WTC11 (cell line): ENCODE measurements at regions not wholly inside any gene's neighbourhood (a gene's known extent, or its start where the extent isn't known, plus 50 kb on each side); places are given as distances from the start of the nearest gene placed in this dataset.
A peak's percentile ranks its signal among the peaks of the same experiment; 100 is the strongest.
"Not testable (repeated sequence)": the region's sequence is repeated elsewhere in the genome, so short reads cannot be mapped to it uniquely, and the experiment has no call there.

Experiments used
- ATAC-seq: fragments of 200-7000 bp; cut with Tn5 transposase; 2 replicates; pipeline ENCODE4 v1.10.0; 2021; ENCODE audit warnings: mild to moderate bottlenecking, moderate library complexity
- CTCF ChIA-PET: fragments of 300-600 bp; sonication (Branson Sonifier 250); formaldehyde crosslinking; loops from one replicate; lab custom pipeline; 2021; ENCODE audit warnings: antibody characterized with exemption; lab: Charles Lee
- POLR2A ChIA-PET: fragments of 350-600 bp; sonication (Branson Sonifier 250); formaldehyde crosslinking; loops from one replicate; lab custom pipeline; 2021; ENCODE audit warnings: antibody characterized with exemption; lab: Charles Lee
- DNase-seq: peaks from one replicate; pipeline ENCODE4 v3.0.0; 2021; ENCODE audit warnings: low spot score
- H3K27ac Mint-ChIP-seq: 2 replicates; pipeline ENCODE4 v1.8.0; 2021; ENCODE audit warnings: mixed read lengths
- H3K27me3 Mint-ChIP-seq: 2 replicates; pipeline ENCODE4 v1.8.0; 2021; ENCODE audit warnings: low read depth, mild to moderate bottlenecking, moderate library complexity, mixed read lengths
- H3K36me3 Mint-ChIP-seq: 2 replicates; pipeline ENCODE4 v1.8.0; 2021; ENCODE audit warnings: mixed read lengths
- H3K4me1 Mint-ChIP-seq: 2 replicates; pipeline ENCODE4 v1.8.0; 2022; ENCODE audit warnings: mixed read lengths
- H3K4me3 Mint-ChIP-seq: 2 replicates; pipeline ENCODE4 v1.8.0; 2021; ENCODE audit warnings: mild to moderate bottlenecking, moderate library complexity, mixed read lengths
- H3K9me3 Mint-ChIP-seq: 2 replicates; pipeline ENCODE4 v1.8.0; 2021; ENCODE audit warnings: mixed read lengths
- ATF1 ChIP-seq: sonication (generic); formaldehyde crosslinking; IDR thresholded peaks from 2 replicates; pipeline ENCODE4 v1.8.1; 2023; ENCODE audit warnings: mild to moderate bottlenecking, moderate library complexity, missing genetic modification reagents
- MXD4 ChIP-seq: fragments of 250-450 bp; sonication (Bioruptor Pico); IDR thresholded peaks from 2 replicates; pipeline ENCODE4 v1.8.0; 2021; ENCODE audit warnings: mild to moderate bottlenecking, moderate library complexity, borderline replicate concordance
- ZNF263 ChIP-seq: sonication (generic); formaldehyde crosslinking; IDR thresholded peaks from 2 replicates; pipeline ENCODE4 v1.8.1; 2022; ENCODE audit warnings: low read depth, mild to moderate bottlenecking, moderate library complexity, missing genetic modification reagents
- TF ChIP-seq, protein P1 (sequence below): sonication (generic); formaldehyde crosslinking; IDR thresholded peaks from 2 replicates; pipeline ENCODE4 v1.8.1; 2023; ENCODE audit warnings: mild to moderate bottlenecking, missing genetic modification reagents, borderline replicate concordance
- TF ChIP-seq, protein P2 (sequence below): sonication (generic); formaldehyde crosslinking; IDR thresholded peaks from 2 replicates; pipeline ENCODE4 v1.8.1; 2023; ENCODE audit warnings: mild to moderate bottlenecking, missing genetic modification reagents, moderate library complexity
- TF ChIP-seq, protein P3 (sequence below): sonication (generic); formaldehyde crosslinking; IDR thresholded peaks from 2 replicates; pipeline ENCODE4 v1.8.1; 2022; ENCODE audit warnings: low read depth, mild to moderate bottlenecking, moderate library complexity, missing genetic modification reagents, borderline replicate concordance
- TF ChIP-seq, protein P4 (sequence below): sonication (generic); formaldehyde crosslinking; IDR thresholded peaks from 2 replicates; pipeline ENCODE4 v1.8.1; 2023; ENCODE audit warnings: mild to moderate bottlenecking, missing genetic modification reagents
- TF ChIP-seq, protein P5 (sequence below): sonication (generic); formaldehyde crosslinking; IDR thresholded peaks from 2 replicates; pipeline ENCODE4 v1.8.1; 2023; ENCODE audit warnings: mild to moderate bottlenecking, missing genetic modification reagents, moderate library complexity

DNA sequence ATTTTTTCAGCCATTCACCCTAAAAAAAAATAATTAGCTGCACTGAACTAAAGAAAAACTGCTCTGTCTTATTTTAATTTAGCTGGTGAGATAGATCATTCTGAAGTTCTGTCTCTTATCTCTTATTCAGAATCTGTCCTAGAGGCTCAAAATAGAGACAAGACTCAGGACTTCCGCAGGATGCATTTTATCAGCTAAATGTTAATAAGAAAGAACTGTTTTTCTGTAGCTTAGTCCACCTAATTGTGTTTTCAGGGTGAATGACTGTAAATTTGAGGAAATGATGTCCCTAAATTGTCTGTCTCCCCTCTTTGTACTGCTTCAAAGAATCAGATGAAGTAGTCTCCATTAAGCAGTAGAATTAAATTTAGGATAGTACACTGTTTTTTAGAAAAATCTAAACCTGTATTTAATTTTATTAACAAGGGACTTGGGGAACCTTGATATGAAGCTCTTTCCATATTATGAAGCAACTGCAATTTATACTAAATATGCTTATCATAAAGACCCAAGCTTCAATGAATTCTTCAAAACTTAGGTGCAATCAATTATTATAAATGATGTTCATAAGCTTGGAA lies 671.9 kb downstream of the RWDD3 start (continued):
- TF ChIP-seq, protein P1, sequence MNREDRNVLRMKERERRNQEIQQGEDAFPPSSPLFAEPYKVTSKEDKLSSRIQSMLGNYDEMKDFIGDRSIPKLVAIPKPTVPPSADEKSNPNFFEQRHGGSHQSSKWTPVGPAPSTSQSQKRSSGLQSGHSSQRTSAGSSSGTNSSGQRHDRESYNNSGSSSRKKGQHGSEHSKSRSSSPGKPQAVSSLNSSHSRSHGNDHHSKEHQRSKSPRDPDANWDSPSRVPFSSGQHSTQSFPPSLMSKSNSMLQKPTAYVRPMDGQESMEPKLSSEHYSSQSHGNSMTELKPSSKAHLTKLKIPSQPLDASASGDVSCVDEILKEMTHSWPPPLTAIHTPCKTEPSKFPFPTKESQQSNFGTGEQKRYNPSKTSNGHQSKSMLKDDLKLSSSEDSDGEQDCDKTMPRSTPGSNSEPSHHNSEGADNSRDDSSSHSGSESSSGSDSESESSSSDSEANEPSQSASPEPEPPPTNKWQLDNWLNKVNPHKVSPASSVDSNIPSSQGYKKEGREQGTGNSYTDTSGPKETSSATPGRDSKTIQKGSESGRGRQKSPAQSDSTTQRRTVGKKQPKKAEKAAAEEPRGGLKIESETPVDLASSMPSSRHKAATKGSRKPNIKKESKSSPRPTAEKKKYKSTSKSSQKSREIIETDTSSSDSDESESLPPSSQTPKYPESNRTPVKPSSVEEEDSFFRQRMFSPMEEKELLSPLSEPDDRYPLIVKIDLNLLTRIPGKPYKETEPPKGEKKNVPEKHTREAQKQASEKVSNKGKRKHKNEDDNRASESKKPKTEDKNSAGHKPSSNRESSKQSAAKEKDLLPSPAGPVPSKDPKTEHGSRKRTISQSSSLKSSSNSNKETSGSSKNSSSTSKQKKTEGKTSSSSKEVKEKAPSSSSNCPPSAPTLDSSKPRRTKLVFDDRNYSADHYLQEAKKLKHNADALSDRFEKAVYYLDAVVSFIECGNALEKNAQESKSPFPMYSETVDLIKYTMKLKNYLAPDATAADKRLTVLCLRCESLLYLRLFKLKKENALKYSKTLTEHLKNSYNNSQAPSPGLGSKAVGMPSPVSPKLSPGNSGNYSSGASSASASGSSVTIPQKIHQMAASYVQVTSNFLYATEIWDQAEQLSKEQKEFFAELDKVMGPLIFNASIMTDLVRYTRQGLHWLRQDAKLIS, result no peak
- TF ChIP-seq ZNF263 (CRISPR knock-in tag) (no peak), ATF1 (CRISPR knock-in tag) (no peak), MXD4 (CRISPR knock-in tag) (no peak)
- TF ChIP-seq, protein P2, sequence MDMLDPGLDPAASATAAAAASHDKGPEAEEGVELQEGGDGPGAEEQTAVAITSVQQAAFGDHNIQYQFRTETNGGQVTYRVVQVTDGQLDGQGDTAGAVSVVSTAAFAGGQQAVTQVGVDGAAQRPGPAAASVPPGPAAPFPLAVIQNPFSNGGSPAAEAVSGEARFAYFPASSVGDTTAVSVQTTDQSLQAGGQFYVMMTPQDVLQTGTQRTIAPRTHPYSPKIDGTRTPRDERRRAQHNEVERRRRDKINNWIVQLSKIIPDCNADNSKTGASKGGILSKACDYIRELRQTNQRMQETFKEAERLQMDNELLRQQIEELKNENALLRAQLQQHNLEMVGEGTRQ (CRISPR knock-in tag), result no peak

DNA sequence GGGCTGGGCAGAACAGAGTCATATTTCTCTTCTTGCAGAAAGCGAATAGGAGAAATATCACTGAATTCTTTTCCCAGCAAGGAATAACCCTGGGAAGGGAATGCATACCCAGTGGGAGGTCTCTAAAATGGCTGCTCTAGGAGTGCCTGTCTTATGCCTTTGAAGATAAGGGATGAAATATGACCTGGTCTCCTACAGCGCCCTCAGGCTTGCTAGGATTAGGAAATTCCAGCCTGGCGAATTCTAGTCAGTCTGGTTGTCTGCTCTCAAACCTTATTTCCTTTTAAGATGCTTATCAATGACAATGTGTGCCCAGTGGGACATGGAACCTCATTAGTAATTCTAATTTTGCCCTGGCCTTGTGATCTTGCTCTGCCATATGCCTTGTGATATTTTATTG lies 677.7 kb downstream of the RWDD3 start:
- CTCF ChIA-PET, H3K4me1 Mint-ChIP-seq, H3K27ac Mint-ChIP-seq, POLR2A ChIA-PET, H3K4me3 Mint-ChIP-seq, ATAC-seq, H3K27me3 Mint-ChIP-seq: not testable (repeated sequence)
- Mint-ChIP-seq H3K9me3 (peaks cover 75% of the 10 kb centered on the region), H3K36me3 (peaks cover 41% of the 10 kb centered on the region)
- peak; percentile 15 for DNase-seq

DNA sequence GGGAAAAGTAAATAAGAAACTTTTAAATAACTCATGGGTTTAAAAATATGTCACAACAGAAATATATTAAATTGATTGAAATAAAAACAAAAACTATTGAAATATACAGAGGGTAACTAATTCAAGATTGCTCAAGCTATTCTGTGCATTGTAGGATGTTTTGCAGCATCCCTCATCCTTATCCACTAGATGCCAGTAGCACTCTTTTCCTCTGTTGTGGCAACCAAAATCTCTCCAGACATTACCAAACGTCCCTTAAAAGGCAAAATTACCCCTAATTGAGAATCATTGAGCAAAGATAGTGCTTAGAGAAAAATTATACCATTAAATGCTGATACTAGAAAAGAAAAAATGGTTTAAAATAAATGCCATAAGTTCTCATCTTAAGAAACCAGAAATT lies 682.6 kb downstream of the RWDD3 start:
- no peak for DNase-seq
- H3K27ac Mint-ChIP-seq, result no peak overlapping the region
- H3K9me3 Mint-ChIP-seq, result peaks cover 37% of the 10 kb centered on the region
- H3K4me3 Mint-ChIP-seq, result no peak overlapping the region
- POLR2A ChIA-PET, result no interaction called here
- no peaks in the 10 kb centered on the region for H3K4me1 Mint-ChIP-seq
- CTCF ChIA-PET, result interaction anchor here (1.0 kb wide), 1 partner anchor 320 kb away, joined by 3 read pairs; no protein-coding TSS in a partner anchor
- TF ChIP-seq, protein P3, sequence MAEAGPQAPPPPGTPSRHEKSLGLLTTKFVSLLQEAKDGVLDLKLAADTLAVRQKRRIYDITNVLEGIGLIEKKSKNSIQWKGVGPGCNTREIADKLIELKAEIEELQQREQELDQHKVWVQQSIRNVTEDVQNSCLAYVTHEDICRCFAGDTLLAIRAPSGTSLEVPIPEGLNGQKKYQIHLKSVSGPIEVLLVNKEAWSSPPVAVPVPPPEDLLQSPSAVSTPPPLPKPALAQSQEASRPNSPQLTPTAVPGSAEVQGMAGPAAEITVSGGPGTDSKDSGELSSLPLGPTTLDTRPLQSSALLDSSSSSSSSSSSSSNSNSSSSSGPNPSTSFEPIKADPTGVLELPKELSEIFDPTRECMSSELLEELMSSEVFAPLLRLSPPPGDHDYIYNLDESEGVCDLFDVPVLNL (CRISPR knock-in tag), result no peak
- TF ChIP-seq, protein P1, result no peak
- TF ChIP-seq, protein P4, sequence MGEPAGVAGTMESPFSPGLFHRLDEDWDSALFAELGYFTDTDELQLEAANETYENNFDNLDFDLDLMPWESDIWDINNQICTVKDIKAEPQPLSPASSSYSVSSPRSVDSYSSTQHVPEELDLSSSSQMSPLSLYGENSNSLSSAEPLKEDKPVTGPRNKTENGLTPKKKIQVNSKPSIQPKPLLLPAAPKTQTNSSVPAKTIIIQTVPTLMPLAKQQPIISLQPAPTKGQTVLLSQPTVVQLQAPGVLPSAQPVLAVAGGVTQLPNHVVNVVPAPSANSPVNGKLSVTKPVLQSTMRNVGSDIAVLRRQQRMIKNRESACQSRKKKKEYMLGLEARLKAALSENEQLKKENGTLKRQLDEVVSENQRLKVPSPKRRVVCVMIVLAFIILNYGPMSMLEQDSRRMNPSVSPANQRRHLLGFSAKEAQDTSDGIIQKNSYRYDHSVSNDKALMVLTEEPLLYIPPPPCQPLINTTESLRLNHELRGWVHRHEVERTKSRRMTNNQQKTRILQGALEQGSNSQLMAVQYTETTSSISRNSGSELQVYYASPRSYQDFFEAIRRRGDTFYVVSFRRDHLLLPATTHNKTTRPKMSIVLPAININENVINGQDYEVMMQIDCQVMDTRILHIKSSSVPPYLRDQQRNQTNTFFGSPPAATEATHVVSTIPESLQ, result no peak
- TF ChIP-seq, protein P5, sequence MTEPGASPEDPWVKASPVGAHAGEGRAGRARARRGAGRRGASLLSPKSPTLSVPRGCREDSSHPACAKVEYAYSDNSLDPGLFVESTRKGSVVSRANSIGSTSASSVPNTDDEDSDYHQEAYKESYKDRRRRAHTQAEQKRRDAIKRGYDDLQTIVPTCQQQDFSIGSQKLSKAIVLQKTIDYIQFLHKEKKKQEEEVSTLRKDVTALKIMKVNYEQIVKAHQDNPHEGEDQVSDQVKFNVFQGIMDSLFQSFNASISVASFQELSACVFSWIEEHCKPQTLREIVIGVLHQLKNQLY, result no peak
- TF ChIP-seq, all 79 proteins: peak for 0
- Mint-ChIP-seq H3K36me3 (peaks cover 24% of the 10 kb centered on the region), H3K27me3 (no peaks in the 10 kb centered on the region)
- ATAC-seq, result peak; percentile 75
